GM21367 (cell line): ENCODE measurements at regions not wholly inside any gene's neighbourhood (a gene's known extent, or its start where the extent isn't known, plus 50 kb on each side); places are given as distances from the start of the nearest gene placed in this dataset.

Experiments
- ATAC-seq: cut with Tn5 transposase; IDR thresholded peaks from one replicate; pipeline ENCODE4 v1.9.1; 2021; ENCODE audit not compliant: unreplicated experiment

GRCh38 chr2:120526997-120527945 lies 181.3 kb downstream of the INHBB start:
- no peak for ATAC-seq

DNA sequence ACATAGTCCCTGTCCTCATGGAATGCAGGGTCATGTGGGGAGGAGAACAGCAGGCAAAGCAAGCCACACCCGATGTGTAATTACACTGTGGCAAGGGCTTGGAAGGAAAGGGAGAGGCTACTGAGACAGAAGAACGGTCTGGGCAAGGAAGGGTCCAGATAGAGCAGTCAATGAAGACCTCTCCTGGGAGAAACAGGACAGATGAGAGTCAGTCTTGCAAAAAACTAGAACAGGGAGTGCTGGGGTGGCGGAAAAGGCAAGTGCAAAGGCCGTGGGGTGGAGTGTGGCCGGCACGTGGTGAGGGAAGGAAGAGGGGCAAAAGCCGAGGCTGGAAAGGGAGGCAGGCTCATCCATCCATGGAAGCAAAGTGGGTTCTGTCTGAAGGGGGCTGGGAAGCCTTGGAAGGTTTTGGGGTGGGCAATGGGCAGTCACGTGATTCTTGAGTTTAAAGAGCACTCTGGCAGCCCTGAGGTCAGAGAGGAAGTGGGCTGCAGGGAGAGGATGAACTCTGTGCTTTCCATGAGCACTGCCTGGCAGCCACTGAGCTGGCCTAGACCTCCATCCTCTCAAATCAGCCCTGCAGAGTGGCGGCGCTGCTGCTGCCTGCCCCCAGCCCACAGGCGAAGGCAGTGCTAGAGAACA lies 182.2 kb downstream of the INHBB start:
- ATAC-seq: no peak

GRCh38 chr2:120528693-120529076 lies 182.7 kb downstream of the INHBB start:
- ATAC-seq: no peak

DNA sequence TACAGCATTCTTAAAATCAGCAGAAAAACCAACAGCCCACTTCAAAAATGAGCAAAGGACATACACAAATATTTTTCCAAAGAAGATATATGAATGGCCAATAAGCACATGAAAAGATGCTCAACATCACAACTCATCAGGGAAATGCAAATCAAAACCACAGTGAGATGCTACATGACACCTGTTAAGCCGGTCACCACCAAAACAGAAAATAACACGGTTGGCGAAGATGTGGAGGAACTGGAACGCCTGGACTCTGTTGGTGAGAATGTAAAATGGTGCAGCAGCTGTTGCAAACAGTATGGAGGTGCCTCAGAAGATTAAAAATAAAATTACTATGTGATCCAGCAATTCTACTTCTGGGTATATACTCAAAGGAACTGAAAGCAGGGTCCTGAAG lies 184.8 kb downstream of the INHBB start:
- no peak for ATAC-seq

DNA sequence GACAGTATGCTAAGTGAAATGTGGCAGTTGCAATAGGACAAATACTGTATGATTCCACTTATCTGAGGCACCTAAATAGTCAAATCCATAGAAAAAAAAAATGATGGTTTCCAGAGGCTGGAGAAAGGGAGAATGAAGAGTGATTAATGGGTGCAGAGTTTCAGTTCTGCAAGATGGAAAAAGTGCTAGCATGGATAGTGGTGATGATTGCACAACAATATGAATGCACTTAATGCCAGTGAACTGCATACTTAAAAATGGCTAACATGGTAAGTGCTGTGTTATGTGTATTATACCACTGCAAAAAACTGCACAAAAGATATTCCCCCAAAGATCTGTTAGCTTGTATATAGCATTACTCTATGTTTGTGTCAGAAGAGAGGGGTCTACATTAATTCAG lies 185.4 kb downstream of the INHBB start:
- ATAC-seq: no peak

DNA sequence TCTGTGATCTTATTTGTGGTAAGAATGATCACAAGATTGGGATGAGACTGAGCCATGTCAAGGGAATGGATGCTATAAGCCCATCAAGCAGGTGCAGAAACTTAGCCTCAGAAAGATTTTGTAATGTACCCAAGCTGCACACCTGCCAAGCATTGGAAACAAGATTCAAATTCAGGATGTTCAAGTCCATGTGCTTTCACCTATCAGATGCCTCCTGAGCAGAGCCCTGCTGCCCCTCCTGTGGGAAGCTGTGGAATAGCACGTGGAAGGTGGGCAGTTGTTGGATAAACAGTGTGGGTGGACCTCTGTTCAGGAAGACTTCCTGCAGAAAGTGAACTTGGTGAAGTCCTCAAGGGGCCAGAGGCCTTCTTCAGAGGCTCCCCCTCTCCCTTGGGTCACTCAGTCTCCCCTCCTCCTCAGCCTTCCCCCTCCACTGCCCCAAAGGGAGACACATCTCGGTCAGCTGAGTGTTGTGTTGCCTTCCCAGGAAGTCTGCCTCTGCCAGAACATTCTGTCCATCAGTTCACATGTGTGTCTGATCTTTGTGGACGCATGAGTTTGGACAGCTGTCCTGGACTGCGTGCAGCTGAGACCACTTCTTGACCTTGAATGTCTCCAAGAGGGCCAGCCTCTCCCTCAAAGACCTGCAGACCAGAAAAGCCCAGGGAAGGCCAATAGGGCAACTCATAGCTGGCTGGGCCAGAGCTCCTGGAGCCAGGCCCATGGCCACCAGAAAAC lies 186.1 kb downstream of the INHBB start:
- no peak for ATAC-seq

DNA sequence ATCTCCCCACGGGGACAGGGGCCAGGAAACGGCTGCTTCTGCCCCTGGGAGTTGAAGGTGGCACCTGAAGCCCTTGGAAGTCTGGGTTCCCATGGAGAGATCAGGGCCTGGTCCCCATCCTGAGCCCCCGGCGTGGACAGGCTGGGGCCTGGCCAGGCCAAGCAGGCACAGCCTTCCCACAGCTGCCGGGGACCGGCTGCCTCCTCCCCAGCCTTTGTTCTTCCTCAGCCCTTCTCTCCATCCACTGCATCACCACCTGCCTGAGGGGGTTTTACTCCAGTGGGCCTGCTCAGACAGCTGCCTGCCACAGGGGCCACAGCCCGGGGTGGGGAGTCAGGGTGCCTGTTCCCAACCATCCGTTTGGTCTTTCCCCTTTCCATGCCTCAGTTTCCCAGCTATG lies 187.7 kb downstream of the INHBB start:
- ATAC-seq: no peak

GRCh38 chr2:120534457-120534856 lies 188.5 kb downstream of the INHBB start:
- no peak for ATAC-seq

DNA sequence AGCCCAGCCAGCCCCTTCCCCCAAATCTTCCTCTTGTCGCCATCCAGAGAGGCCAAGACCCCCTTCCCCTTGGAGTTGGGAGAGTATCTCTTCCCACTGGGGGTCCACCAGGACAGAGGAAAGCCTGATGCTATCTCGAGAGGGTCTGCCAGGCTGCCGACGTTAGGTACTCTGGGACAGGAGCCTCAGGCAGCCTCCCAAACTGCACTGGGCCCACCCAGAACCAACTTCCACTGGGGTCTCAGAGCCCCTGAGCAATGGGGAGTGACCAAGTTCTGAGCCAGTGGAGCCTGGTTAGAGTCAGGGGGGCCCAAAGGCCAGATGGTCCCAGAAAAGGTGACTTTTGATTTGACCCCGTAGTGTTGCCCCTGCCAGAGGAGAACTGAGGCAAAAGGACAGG lies 189.1 kb downstream of the INHBB start:
- ATAC-seq: no peak

GRCh38 chr2:120536141-120536540 lies 190.2 kb downstream of the INHBB start:
- ATAC-seq: no peak

GRCh38 chr2:120538691-120539423 lies 192.9 kb downstream of the INHBB start:
- ATAC-seq: no peak

DNA sequence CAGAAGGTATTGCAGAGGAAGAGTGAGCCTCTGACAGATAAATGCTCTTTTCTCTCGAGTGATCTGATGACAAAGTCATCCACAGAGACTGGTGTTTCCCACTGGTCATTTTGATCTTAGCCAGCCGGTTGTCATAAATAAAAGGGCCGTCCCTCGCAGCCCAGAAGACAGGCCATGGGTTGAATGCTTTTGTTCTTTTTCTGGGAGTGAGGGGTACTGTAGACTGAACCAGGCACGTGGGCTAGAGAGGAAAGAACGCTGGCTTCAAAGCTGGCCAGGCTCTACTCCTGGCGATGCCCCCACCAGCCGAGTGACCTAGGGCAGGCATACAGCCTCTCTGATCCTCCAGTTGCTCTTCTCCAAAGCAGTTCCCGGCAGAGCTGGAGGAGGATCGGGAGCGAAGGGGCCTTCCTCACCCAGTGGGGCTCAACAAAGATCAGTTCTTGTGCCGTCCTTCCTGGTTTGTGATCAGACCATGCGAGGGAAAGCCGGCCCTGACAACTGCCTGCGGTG lies 193.5 kb downstream of the INHBB start:
- ATAC-seq: no peak

GRCh38 chr2:120539937-120540718 lies 194.2 kb downstream of the INHBB start:
- ATAC-seq: no peak

GRCh38 chr2:120540719-120541552 lies 194.7 kb upstream of the GLI2 start:
- ATAC-seq: no peak

- ATAC-seq: no peak
These were observed 194.1 kb upstream of the GLI2 start for GRCh38 chr2:120541553-120541932.

DNA sequence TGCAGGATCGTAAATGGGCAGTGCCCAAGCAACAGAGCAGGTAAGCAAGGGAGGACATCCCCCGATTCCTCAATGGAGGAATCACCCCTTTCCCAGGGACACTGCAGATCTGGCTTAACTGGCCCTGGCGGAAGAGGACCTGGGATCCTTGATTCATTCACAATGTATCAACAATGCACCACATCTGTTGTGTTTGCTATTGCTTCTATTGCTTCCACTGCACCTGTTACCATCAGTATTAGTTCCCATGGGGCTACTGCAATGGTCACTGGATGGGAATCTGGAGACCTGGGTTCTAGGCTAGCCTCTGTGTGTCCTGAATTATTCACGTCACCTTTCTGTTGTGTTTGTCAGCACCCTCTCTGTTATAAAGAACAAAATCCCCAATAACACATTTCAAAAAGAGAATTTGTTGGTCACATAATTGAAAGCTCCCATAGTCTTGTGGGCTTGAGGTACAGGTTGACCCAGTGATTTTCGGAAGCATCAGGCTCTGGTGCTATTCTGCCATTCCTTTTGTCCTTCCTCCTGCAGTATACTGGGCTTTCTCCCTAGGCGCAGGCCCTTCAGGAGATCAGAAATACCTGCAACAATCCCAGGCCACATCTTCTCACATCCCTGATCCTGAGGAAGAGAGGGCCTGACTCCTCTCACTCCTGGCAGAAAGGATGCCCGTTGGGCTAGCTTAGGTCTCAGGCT lies 193.5 kb upstream of the GLI2 start:
- no peak for ATAC-seq

- ATAC-seq: no peak
These were observed 192.6 kb upstream of the GLI2 start for GRCh38 chr2:120542911-120543527.

GRCh38 chr2:120543899-120544298 lies 191.8 kb upstream of the GLI2 start:
- ATAC-seq: no peak
